ENCODE measurements at regions not wholly inside any gene's neighbourhood (a gene's known extent, or its start where the extent isn't known, plus 50 kb on each side); places are given as distances from the start of the nearest gene placed in this dataset.

DNA sequence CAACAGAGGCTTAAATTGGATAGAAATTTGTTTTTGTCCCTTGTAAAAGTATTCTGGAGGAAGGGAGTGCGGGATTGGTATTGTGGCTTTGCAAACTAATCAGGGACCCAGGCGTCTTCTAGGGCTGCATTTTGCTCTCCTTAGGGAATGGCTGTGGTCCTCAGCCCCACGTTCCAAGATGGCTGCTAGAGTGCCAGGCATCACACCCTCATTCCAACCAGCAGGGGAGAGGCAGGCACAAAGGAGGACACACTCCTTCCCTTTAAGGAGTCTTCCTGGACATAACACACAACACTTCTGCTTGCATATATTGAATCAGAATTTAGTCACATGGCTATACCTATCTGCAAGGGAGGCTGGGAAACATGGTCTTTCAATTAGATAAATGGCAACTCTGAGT lies 174.5 kb upstream of the LYSMD4 start:
- TF ChIP-seq, protein P1, sequence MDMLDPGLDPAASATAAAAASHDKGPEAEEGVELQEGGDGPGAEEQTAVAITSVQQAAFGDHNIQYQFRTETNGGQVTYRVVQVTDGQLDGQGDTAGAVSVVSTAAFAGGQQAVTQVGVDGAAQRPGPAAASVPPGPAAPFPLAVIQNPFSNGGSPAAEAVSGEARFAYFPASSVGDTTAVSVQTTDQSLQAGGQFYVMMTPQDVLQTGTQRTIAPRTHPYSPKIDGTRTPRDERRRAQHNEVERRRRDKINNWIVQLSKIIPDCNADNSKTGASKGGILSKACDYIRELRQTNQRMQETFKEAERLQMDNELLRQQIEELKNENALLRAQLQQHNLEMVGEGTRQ (IDR thresholded peaks at IDR 0.05; ENCODE audit: borderline replicate concordance, low read depth, low read length): no peak
- TF ChIP-seq TAF1 (IDR thresholded peaks at IDR 0.05; ENCODE audit: borderline replicate concordance, low read depth, low read length) (no peak), FOXM1 (IDR thresholded peaks at IDR 0.05; ENCODE audit: low read depth) (no peak), RXRA (IDR thresholded peaks at IDR 0.05; ENCODE audit: borderline replicate concordance, low read depth) (no peak), RAD21 (IDR thresholded peaks at IDR 0.05; ENCODE audit: low read length) (no peak), CHD2 (IDR thresholded peaks at IDR 0.05; ENCODE audit: low read length, partially characterized antibody) (no peak), POLR2AphosphoS5 (IDR thresholded peaks at IDR 0.05; ENCODE audit: low read depth, low read length) (no peak), YY1 (IDR thresholded peaks at IDR 0.05; ENCODE audit: low read depth) (no peak)
